PFSK-1 (cell line): ENCODE measurements at regions not wholly inside any gene's neighbourhood (a gene's known extent, or its start where the extent isn't known, plus 50 kb on each side); places are given as distances from the start of the nearest gene placed in this dataset.

Experiments
- SIN3A ChIP-seq: IDR thresholded peaks from 2 replicates; pipeline ENCODE4 v1.6.1; 2012; ENCODE audit warnings: mild to moderate bottlenecking, low read length, moderate library complexity, borderline replicate concordance; ENCODE audit not compliant: insufficient read depth
- TAF1 ChIP-seq: IDR thresholded peaks from 2 replicates; pipeline ENCODE4 v1.6.1; 2012; ENCODE audit warnings: low read length, control low read depth, borderline replicate concordance; ENCODE audit not compliant: insufficient read depth

DNA sequence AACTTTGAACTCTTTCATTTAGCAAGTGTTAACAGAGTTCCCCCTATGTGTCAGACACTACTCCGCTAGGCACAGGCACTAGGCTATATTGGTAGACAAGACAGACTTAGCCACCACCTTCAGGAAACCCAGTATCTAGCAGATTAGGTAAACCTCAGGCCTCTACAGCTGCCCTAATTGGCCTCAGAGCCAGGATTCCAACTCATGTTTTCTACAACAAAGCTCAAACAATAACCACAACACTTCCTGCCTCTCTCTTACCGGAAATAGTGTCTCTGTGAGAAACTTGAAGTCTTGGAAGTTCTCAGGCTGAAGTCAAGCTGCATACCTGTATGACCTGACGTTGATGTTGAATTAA is 116.6 kb upstream of the SLC44A1 start:
- TF ChIP-seq SIN3A (no peak), TAF1 (no peak)
